ENCODE measurements at regions not wholly inside any gene's neighbourhood (a gene's known extent, or its start where the extent isn't known, plus 50 kb on each side); places are given as distances from the start of the nearest gene placed in this dataset.

DNA sequence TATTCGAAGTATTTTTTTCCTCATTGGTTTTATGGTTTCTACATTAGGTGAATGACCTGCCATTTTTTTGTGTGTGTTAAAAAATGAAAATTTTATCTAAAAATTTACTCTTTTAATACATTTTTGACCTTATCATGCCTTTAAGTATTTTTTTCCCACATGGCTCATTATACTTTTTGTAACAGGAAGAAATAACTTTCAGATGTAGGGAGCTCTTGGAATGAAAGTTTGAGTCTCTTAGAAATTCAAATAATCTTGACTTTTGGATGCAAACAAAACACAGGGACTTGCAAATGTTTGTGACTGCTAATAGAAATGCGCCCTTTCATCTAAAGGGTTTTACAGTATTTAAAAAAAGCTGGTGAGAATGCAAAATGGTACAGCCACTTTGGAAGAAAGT lies 457.9 kb downstream of the KLF5 start:
- TF ChIP-seq SIN3A (IDR thresholded peaks at IDR 0.05; ENCODE audit: low read depth): no peak
- TF ChIP-seq, protein P1, sequence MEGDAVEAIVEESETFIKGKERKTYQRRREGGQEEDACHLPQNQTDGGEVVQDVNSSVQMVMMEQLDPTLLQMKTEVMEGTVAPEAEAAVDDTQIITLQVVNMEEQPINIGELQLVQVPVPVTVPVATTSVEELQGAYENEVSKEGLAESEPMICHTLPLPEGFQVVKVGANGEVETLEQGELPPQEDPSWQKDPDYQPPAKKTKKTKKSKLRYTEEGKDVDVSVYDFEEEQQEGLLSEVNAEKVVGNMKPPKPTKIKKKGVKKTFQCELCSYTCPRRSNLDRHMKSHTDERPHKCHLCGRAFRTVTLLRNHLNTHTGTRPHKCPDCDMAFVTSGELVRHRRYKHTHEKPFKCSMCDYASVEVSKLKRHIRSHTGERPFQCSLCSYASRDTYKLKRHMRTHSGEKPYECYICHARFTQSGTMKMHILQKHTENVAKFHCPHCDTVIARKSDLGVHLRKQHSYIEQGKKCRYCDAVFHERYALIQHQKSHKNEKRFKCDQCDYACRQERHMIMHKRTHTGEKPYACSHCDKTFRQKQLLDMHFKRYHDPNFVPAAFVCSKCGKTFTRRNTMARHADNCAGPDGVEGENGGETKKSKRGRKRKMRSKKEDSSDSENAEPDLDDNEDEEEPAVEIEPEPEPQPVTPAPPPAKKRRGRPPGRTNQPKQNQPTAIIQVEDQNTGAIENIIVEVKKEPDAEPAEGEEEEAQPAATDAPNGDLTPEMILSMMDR (IDR thresholded peaks at IDR 0.05 in 2 of 3, conservative IDR thresholded peaks at IDR 0.05 in 1 of 3; ENCODE audit: borderline replicate concordance in 1 of 3, insufficient read depth in 1 of 3, low read depth in 2 of 3, low read length in 2 of 3): no peak
- no peak for TF ChIP-seq POLR2AphosphoS5 (IDR thresholded peaks at IDR 0.05; ENCODE audit: low read depth, low read length)
- no peak for TF ChIP-seq POLR2A (IDR thresholded peaks at IDR 0.05; ENCODE audit: borderline replicate concordance, extremely low read depth, insufficient read depth, insufficient read length)
- TF ChIP-seq, protein P2, sequence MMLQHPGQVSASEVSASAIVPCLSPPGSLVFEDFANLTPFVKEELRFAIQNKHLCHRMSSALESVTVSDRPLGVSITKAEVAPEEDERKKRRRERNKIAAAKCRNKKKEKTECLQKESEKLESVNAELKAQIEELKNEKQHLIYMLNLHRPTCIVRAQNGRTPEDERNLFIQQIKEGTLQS (IDR thresholded peaks at IDR 0.05): no peak

Data from HCT116 (cell line).